GM23338 (cell line): ENCODE measurements at regions not wholly inside any gene's neighbourhood (a gene's known extent, or its start where the extent isn't known, plus 50 kb on each side); places are given as distances from the start of the nearest gene placed in this dataset.

Experiments used
- ATAC-seq: fragments of 200-7000 bp; cut with Tn5 transposase; 3 replicates; pipeline ENCODE4 v1.9.1; 2020
- DNase-seq: peaks from one replicate; pipeline ENCODE4 v3.0.0-alpha.2; 2015; ENCODE audit warnings: low spot score
- H2AFZ ChIP-seq: fragments of 200-600 bp; sonication (generic); 2 replicates; pipeline ENCODE4 v1.8.0; 2016; ENCODE audit warnings: antibody characterized with exemption, mild to moderate bottlenecking, moderate library complexity
- H3F3A ChIP-seq: fragments of 200-600 bp; sonication (generic); replicated peaks from 2 replicates; pipeline ENCODE4 v1.8.0; 2017; ENCODE audit warnings: antibody characterized with exemption, mixed run types, low read depth
- H3K27ac ChIP-seq: fragments of 200-600 bp; sonication (generic); 2 replicates; pipeline ENCODE4 v1.6.1; 2016; ENCODE audit warnings: low read depth
- H3K27me3 ChIP-seq: fragments of 200-600 bp; sonication (generic); 2 replicates; pipeline ENCODE4 v1.8.0; 2016; ENCODE audit warnings: mild to moderate bottlenecking, mixed run types, moderate library complexity; ENCODE audit not compliant: insufficient read depth
- H3K36me3 ChIP-seq: fragments of 200-600 bp; sonication (generic); 2 replicates; pipeline ENCODE4 v1.8.0; 2016; ENCODE audit warnings: mild to moderate bottlenecking; ENCODE audit not compliant: insufficient read depth
- H3K4me1 ChIP-seq: fragments of 200-600 bp; sonication (generic); 2 replicates; pipeline ENCODE4 v1.8.0; 2016; ENCODE audit warnings: mild to moderate bottlenecking, moderate library complexity; ENCODE audit not compliant: insufficient read depth
- H3K4me2 ChIP-seq: fragments of 200-600 bp; sonication (generic); 2 replicates; pipeline ENCODE4 v1.7.1; 2017; ENCODE audit warnings: mixed run types
- H3K4me3 ChIP-seq: fragments of 200-600 bp; sonication (generic); 2 replicates; pipeline ENCODE4 v1.6.1; 2016; ENCODE audit warnings: mixed run types
- H3K79me2 ChIP-seq: fragments of 200-600 bp; sonication (generic); replicated peaks from 2 replicates; pipeline ENCODE4 v1.8.0; 2017; ENCODE audit warnings: mild to moderate bottlenecking; ENCODE audit not compliant: insufficient read depth
- H3K9me2 ChIP-seq: fragments of 200-600 bp; sonication (generic); 2 replicates; pipeline ENCODE4 v1.8.0; 2017; ENCODE audit not compliant: insufficient read depth
- H4K20me1 ChIP-seq: fragments of 200-600 bp; sonication (generic); replicated peaks from 2 replicates; pipeline ENCODE4 v1.8.0; 2017; ENCODE audit warnings: mild to moderate bottlenecking; ENCODE audit not compliant: insufficient read depth
- H3K27ac Mint-ChIP-seq: 2 replicates; pipeline ENCODE4 v1.8.0; 2020; ENCODE audit warnings: inconsistent platforms, mild to moderate bottlenecking, moderate library complexity, mixed read lengths
- H3K27me3 Mint-ChIP-seq: 3 replicates; pipeline ENCODE4 v1.8.0; 2022; ENCODE audit warnings: low read depth, mild to moderate bottlenecking, moderate library complexity, mixed read lengths, inconsistent platforms; ENCODE audit not compliant: insufficient read depth, poor library complexity
- H3K36me3 Mint-ChIP-seq: 3 replicates; pipeline ENCODE4 v1.8.0; 2021; ENCODE audit warnings: low read depth, mild to moderate bottlenecking, inconsistent platforms, moderate library complexity, mixed read lengths
- H3K4me1 Mint-ChIP-seq: 3 replicates; pipeline ENCODE4 v1.8.0; 2020; ENCODE audit warnings: mild to moderate bottlenecking, inconsistent platforms, mixed read lengths
- H3K4me3 Mint-ChIP-seq: 3 replicates; pipeline ENCODE4 v1.8.0; 2021; ENCODE audit warnings: moderate library complexity, mild to moderate bottlenecking, inconsistent platforms, mixed read lengths
- H3K9me3 Mint-ChIP-seq: 3 replicates; pipeline ENCODE4 v1.8.0; 2020; ENCODE audit warnings: moderate library complexity, mild to moderate bottlenecking, inconsistent platforms, mixed read lengths
- CREB1 ChIP-seq: fragments of 250-450 bp; sonication (Bioruptor Pico); IDR thresholded peaks from 2 replicates; pipeline ENCODE4 v1.5.0; 2020; ENCODE audit warnings: low read depth, mild to moderate bottlenecking, moderate library complexity
- EZH2 ChIP-seq: fragments of 200-600 bp; sonication (generic); IDR thresholded peaks from one replicate; pipeline ENCODE4 v1.8.0; 2017; ENCODE audit warnings: antibody characterized with exemption, mild to moderate bottlenecking, low read depth; ENCODE audit not compliant: unreplicated experiment
- EZH2phosphoT487 ChIP-seq: fragments of 200-600 bp; sonication (generic); IDR thresholded peaks from one replicate; pipeline ENCODE4 v1.8.1; 2018; ENCODE audit warnings: antibody characterized with exemption; ENCODE audit not compliant: unreplicated experiment
- JUNB ChIP-seq: IDR thresholded peaks from one replicate; pipeline ENCODE4 v1.6.1; 2016; ENCODE audit warnings: antibody characterized with exemption; ENCODE audit not compliant: unreplicated experiment
- POLR2AphosphoS5 ChIP-seq: IDR thresholded peaks from 2 replicates; pipeline ENCODE4 v1.6.1; 2016; ENCODE audit warnings: antibody characterized with exemption, low read depth
- STAT1 ChIP-seq: IDR thresholded peaks from one replicate; pipeline ENCODE4 v1.6.1; 2016; ENCODE audit warnings: antibody characterized with exemption; ENCODE audit not compliant: unreplicated experiment
- ZNF114 ChIP-seq: fragments of 250-450 bp; sonication (Bioruptor Pico); IDR thresholded peaks from 2 replicates; pipeline ENCODE4 v1.5.0; 2020; ENCODE audit warnings: mild to moderate bottlenecking, moderate library complexity
- ZNF331 ChIP-seq: fragments of 250-450 bp; sonication (Bioruptor Pico); IDR thresholded peaks from 2 replicates; pipeline ENCODE4 v1.5.0; 2020; ENCODE audit warnings: low read depth, mild to moderate bottlenecking, moderate library complexity
- TF ChIP-seq, protein P1 (sequence below): IDR thresholded peaks from 2 replicates; pipeline ENCODE4 v1.6.1; 2016; ENCODE audit warnings: antibody characterized with exemption
- TF ChIP-seq, protein P2 (sequence below): fragments of 250-450 bp; sonication (Bioruptor Pico); IDR thresholded peaks from 2 replicates; pipeline ENCODE4 v1.5.0; 2020; ENCODE audit warnings: mild to moderate bottlenecking, moderate library complexity

DNA sequence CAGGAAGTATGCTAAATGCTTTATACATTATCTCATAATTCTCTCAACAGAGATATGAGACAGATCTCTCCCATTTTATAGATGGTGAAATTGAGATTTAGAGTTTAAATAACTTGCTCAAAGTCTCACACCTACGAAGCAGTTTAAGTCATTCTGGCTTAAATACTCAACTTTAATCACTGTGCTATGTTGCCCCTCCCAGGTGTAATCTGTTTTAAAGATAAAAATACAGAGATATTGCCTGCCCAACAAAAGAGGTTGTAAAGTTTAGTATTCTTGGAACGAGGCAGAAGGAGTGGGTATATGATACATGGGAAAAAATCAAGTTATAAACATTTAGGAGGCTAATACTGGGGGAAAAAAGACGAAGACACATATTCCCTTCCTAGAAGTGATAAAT lies 156.8 kb upstream of the LRIG3 start (continued):
- TF ChIP-seq CREB1 (CRISPR knock-in tag) = no peak
- no peak for TF ChIP-seq EZH2phosphoT487
- TF ChIP-seq JUNB = no peak
- TF ChIP-seq, protein P1, sequence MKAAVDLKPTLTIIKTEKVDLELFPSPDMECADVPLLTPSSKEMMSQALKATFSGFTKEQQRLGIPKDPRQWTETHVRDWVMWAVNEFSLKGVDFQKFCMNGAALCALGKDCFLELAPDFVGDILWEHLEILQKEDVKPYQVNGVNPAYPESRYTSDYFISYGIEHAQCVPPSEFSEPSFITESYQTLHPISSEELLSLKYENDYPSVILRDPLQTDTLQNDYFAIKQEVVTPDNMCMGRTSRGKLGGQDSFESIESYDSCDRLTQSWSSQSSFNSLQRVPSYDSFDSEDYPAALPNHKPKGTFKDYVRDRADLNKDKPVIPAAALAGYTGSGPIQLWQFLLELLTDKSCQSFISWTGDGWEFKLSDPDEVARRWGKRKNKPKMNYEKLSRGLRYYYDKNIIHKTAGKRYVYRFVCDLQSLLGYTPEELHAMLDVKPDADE = no peak
- TF ChIP-seq STAT1 = no peak
- TF ChIP-seq, protein P2, sequence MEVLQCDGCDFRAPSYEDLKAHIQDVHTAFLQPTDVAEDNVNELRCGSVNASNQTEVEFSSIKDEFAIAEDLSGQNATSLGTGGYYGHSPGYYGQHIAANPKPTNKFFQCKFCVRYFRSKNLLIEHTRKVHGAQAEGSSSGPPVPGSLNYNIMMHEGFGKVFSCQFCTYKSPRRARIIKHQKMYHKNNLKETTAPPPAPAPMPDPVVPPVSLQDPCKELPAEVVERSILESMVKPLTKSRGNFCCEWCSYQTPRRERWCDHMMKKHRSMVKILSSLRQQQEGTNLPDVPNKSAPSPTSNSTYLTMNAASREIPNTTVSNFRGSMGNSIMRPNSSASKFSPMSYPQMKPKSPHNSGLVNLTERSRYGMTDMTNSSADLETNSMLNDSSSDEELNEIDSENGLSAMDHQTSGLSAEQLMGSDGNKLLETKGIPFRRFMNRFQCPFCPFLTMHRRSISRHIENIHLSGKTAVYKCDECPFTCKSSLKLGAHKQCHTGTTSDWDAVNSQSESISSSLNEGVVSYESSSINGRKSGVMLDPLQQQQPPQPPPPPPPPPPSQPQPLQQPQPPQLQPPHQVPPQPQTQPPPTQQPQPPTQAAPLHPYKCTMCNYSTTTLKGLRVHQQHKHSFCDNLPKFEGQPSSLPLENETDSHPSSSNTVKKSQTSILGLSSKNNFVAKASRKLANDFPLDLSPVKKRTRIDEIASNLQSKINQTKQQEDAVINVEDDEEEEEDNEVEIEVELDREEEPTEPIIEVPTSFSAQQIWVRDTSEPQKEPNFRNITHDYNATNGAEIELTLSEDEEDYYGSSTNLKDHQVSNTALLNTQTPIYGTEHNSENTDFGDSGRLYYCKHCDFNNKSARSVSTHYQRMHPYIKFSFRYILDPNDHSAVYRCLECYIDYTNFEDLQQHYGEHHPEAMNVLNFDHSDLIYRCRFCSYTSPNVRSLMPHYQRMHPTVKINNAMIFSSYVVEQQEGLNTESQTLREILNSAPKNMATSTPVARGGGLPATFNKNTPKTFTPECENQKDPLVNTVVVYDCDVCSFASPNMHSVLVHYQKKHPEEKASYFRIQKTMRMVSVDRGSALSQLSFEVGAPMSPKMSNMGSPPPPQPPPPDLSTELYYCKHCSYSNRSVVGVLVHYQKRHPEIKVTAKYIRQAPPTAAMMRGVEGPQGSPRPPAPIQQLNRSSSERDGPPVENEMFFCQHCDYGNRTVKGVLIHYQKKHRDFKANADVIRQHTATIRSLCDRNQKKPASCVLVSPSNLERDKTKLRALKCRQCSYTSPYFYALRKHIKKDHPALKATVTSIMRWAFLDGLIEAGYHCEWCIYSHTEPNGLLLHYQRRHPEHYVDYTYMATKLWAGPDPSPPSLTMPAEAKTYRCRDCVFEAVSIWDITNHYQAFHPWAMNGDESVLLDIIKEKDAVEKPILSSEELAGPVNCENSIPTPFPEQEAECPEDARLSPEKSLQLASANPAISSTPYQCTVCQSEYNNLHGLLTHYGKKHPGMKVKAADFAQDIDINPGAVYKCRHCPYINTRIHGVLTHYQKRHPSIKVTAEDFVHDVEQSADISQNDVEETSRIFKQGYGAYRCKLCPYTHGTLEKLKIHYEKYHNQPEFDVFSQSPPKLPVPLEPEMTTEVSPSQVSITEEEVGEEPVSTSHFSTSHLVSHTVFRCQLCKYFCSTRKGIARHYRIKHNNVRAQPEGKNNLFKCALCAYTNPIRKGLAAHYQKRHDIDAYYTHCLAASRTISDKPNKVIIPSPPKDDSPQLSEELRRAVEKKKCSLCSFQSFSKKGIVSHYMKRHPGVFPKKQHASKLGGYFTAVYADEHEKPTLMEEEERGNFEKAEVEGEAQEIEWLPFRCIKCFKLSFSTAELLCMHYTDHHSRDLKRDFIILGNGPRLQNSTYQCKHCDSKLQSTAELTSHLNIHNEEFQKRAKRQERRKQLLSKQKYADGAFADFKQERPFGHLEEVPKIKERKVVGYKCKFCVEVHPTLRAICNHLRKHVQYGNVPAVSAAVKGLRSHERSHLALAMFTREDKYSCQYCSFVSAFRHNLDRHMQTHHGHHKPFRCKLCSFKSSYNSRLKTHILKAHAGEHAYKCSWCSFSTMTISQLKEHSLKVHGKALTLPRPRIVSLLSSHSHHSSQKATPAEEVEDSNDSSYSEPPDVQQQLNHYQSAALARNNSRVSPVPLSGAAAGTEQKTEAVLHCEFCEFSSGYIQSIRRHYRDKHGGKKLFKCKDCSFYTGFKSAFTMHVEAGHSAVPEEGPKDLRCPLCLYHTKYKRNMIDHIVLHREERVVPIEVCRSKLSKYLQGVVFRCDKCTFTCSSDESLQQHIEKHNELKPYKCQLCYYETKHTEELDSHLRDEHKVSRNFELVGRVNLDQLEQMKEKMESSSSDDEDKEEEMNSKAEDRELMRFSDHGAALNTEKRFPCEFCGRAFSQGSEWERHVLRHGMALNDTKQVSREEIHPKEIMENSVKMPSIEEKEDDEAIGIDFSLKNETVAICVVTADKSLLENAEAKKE (CRISPR knock-in tag) = no peak
- no peak for TF ChIP-seq POLR2AphosphoS5

DNA sequence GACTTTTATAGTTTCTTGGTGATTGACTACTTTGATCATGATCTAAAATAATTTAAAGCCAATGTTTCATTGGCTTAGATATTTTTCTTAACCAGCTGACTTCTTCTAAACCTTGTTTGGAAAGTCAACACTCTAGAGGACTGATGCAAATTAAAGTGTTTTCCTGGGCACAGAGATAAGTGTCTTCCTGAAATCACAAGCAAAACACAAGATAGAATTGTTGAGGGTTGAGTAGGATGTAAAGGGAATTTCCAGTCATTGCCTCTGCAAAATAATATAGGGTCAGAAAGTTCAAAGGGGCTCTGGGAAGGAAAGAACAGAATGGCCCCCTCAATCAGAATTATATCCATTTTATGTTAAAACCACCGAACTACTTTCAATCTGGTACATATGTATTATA lies 156.3 kb upstream of the LRIG3 start:
- no peak overlapping the region for H3K4me3 Mint-ChIP-seq
- no peak overlapping the region for H3K27ac Mint-ChIP-seq
- TF ChIP-seq ZNF331 (CRISPR knock-in tag) (no peak), ZNF114 (no peak), POLR2AphosphoS5 (no peak), EZH2 (no peak)
- TF ChIP-seq, protein P1 = no peak

More for the DNA sequence above, 156.3 kb upstream of the LRIG3 start:
- Mint-ChIP-seq H3K36me3 (no peaks in the 10 kb centered on the region), H3K4me1 (no peaks in the 10 kb centered on the region), H3K9me3 (no peaks in the 10 kb centered on the region), H3K27me3 (no peaks in the 10 kb centered on the region)
- Histone ChIP-seq H3F3A (no peaks in the 10 kb centered on the region), H2AFZ (no peak overlapping the region), H3K36me3 (no peaks in the 10 kb centered on the region), H3K27ac (no peak overlapping the region), H3K79me2 (no peaks in the 10 kb centered on the region), H3K9me2 (no peaks in the 10 kb centered on the region), H4K20me1 (no peaks in the 10 kb centered on the region), H3K27me3 (no peaks in the 10 kb centered on the region), H3K4me2 (no peak overlapping the region), H3K4me3 (no peak overlapping the region), H3K4me1 (no peaks in the 10 kb centered on the region)
- ATAC-seq = no peak
- DNase-seq = no peak
